MM.1S (cell line): ENCODE measurements at regions not wholly inside any gene's neighbourhood (a gene's known extent, or its start where the extent isn't known, plus 50 kb on each side); places are given as distances from the start of the nearest gene placed in this dataset.
"Not testable (repeated sequence)": the region's sequence is repeated elsewhere in the genome, so short reads cannot be mapped to it uniquely, and the experiment has no call there.

Experiments
- DNase-seq: peaks from one replicate; pipeline ENCODE4 v3.0.0-alpha.2; 2015
- H2AFZ ChIP-seq: fragments of 300-600 bp; sonication (generic); 2 replicates; pipeline ENCODE4 v1.6.0; 2016; ENCODE audit warnings: antibody characterized with exemption, low read length
- H3F3A ChIP-seq: fragments of 300-600 bp; sonication (generic); 2 replicates; pipeline ENCODE4 v1.6.1; 2016; ENCODE audit warnings: mild to moderate bottlenecking, antibody characterized with exemption, low read length, moderate library complexity, mixed read lengths; ENCODE audit not compliant: insufficient read depth
- H3K27ac ChIP-seq: fragments of 300-600 bp; sonication (generic); 2 replicates; pipeline ENCODE4 v1.5.1; 2016; ENCODE audit warnings: mild to moderate bottlenecking, low read length
- H3K27me3 ChIP-seq: fragments of 300-600 bp; sonication (generic); replicated peaks from 2 replicates; pipeline ENCODE4 v1.6.0; 2016; ENCODE audit warnings: low read length; ENCODE audit not compliant: insufficient read depth
- H3K36me3 ChIP-seq: fragments of 300-600 bp; sonication (generic); replicated peaks from 2 replicates; pipeline ENCODE4 v1.6.1; 2016; ENCODE audit warnings: mild to moderate bottlenecking, low read length, mixed read lengths; ENCODE audit not compliant: insufficient read depth
- H3K4me1 ChIP-seq: fragments of 300-600 bp; sonication (generic); 2 replicates; pipeline ENCODE4 v1.6.1; 2016; ENCODE audit warnings: low read length, mixed read lengths
- H3K4me2 ChIP-seq: fragments of 300-600 bp; sonication (generic); 2 replicates; pipeline ENCODE4 v1.6.0; 2016; ENCODE audit warnings: low read depth, low read length
- H3K4me3 ChIP-seq: fragments of 300-600 bp; sonication (generic); 2 replicates; pipeline ENCODE4 v1.5.1; 2016; ENCODE audit warnings: low read length, mixed read lengths
- H3K79me2 ChIP-seq: fragments of 300-600 bp; sonication (generic); 2 replicates; pipeline ENCODE4 v1.6.1; 2016; ENCODE audit warnings: mixed run types, low read length, mixed read lengths
- H3K9ac ChIP-seq: fragments of 300-600 bp; sonication (generic); 2 replicates; pipeline ENCODE4 v1.6.1; 2016; ENCODE audit warnings: low read length, mixed read lengths
- H3K9me2 ChIP-seq: fragments of 300-600 bp; sonication (generic); replicated peaks from 2 replicates; pipeline ENCODE4 v1.6.1; 2016; ENCODE audit warnings: mild to moderate bottlenecking, low read length, mixed read lengths; ENCODE audit not compliant: insufficient read depth
- H3K9me3 ChIP-seq: fragments of 300-600 bp; sonication (generic); replicated peaks from 2 replicates; pipeline ENCODE4 v1.6.1; 2016; ENCODE audit warnings: mild to moderate bottlenecking, low read length, mixed read lengths; ENCODE audit not compliant: insufficient read depth
- H4K20me1 ChIP-seq: fragments of 300-600 bp; sonication (generic); 2 replicates; pipeline ENCODE4 v1.6.1; 2016; ENCODE audit warnings: mild to moderate bottlenecking, low read length, moderate library complexity, mixed read lengths; ENCODE audit not compliant: insufficient read depth
- CTCF ChIP-seq: fragments of 300-600 bp; sonication (generic); IDR thresholded peaks from 2 replicates; pipeline ENCODE4 v1.5.1; 2016; ENCODE audit warnings: antibody characterized with exemption, low read length, mixed read lengths
- EZH2 ChIP-seq: fragments of 300-600 bp; sonication (generic); optimal IDR thresholded peaks from 2 replicates; pipeline ENCODE3; 2017; ENCODE audit warnings: low read depth, mild to moderate bottlenecking, antibody characterized with exemption, low read length, mixed read lengths
- EZH2phosphoT487 ChIP-seq: fragments of 300-600 bp; sonication (generic); IDR thresholded peaks from 2 replicates; pipeline ENCODE4 v1.6.1; 2018; ENCODE audit warnings: antibody characterized with exemption, low read length

GRCh38 chr15:24381103-24381502, 294.5 kb upstream of the NPAP1 start:
- H2AFZ ChIP-seq, H3K27ac ChIP-seq, H3K36me3 ChIP-seq, H3K9ac ChIP-seq, H3K27me3 ChIP-seq, H3K9me2 ChIP-seq, H3K4me3 ChIP-seq, DNase-seq, H3K79me2 ChIP-seq, H3K4me1 ChIP-seq, H3F3A ChIP-seq, H3K4me2 ChIP-seq, H4K20me1 ChIP-seq, H3K9me3 ChIP-seq: not testable (repeated sequence)

GRCh38 chr15:24385258-24385657, 290.3 kb upstream of the NPAP1 start:
- not testable (repeated sequence) for H3K4me3 ChIP-seq, H3K4me2 ChIP-seq, H3K79me2 ChIP-seq, H3K27ac ChIP-seq, H3K9me2 ChIP-seq, H3K36me3 ChIP-seq, H3K9ac ChIP-seq, H2AFZ ChIP-seq, H3K27me3 ChIP-seq, H3K9me3 ChIP-seq, H4K20me1 ChIP-seq, H3F3A ChIP-seq, H3K4me1 ChIP-seq, DNase-seq

- Histone ChIP-seq H3K79me2 (no peaks in the 10 kb centered on the region), H2AFZ (no peak overlapping the region), H3K9me2 (no peaks in the 10 kb centered on the region), H3K9ac (no peak overlapping the region), H3K4me3 (no peak overlapping the region), H3K27ac (no peak overlapping the region), H3K9me3 (no peaks in the 10 kb centered on the region), H3K27me3 (no peaks in the 10 kb centered on the region), H3K36me3 (no peaks in the 10 kb centered on the region), H3K4me1 (no peaks in the 10 kb centered on the region), H3F3A (no peaks in the 10 kb centered on the region), H3K4me2 (no peak overlapping the region), H4K20me1 (no peaks in the 10 kb centered on the region)
- DNase-seq = no peak
- TF ChIP-seq EZH2phosphoT487 (no peak), EZH2 (no peak), CTCF (no peak)
These were observed 281.3 kb upstream of the NPAP1 start for GRCh38 chr15:24394303-24394702.

- not testable (repeated sequence) for H3K36me3 ChIP-seq, H3K9me2 ChIP-seq, H3K79me2 ChIP-seq, H3K27ac ChIP-seq, H3K4me3 ChIP-seq, H2AFZ ChIP-seq, H3K9ac ChIP-seq, H3K4me2 ChIP-seq, H3K4me1 ChIP-seq, H3K9me3 ChIP-seq, H4K20me1 ChIP-seq, DNase-seq, H3K27me3 ChIP-seq, H3F3A ChIP-seq
These were observed 262.9 kb upstream of the NPAP1 start for GRCh38 chr15:24412649-24413048.

- not testable (repeated sequence) for H3K4me3 ChIP-seq, H3K4me1 ChIP-seq, H3K9ac ChIP-seq, H3F3A ChIP-seq, H3K27ac ChIP-seq, H3K9me3 ChIP-seq, H2AFZ ChIP-seq, H3K4me2 ChIP-seq, H3K27me3 ChIP-seq, H3K36me3 ChIP-seq, H3K9me2 ChIP-seq, H3K79me2 ChIP-seq, H4K20me1 ChIP-seq, DNase-seq
These were observed 249.1 kb upstream of the NPAP1 start for GRCh38 chr15:24426286-24427054.

- H3K9me3 ChIP-seq, H3K36me3 ChIP-seq, H3K27me3 ChIP-seq, H3K79me2 ChIP-seq, H3K4me2 ChIP-seq, H3K27ac ChIP-seq, H3K9ac ChIP-seq, DNase-seq, H3F3A ChIP-seq, H3K9me2 ChIP-seq, H3K4me3 ChIP-seq, H4K20me1 ChIP-seq, H3K4me1 ChIP-seq, H2AFZ ChIP-seq: not testable (repeated sequence)
These were observed 248.5 kb upstream of the NPAP1 start for GRCh38 chr15:24427055-24427400.

GRCh38 chr15:24435075-24435820, 240.3 kb upstream of the NPAP1 start:
- H3K36me3 ChIP-seq, H3K9me2 ChIP-seq, H3F3A ChIP-seq, H3K9me3 ChIP-seq, H3K4me3 ChIP-seq, H4K20me1 ChIP-seq, H3K79me2 ChIP-seq, H3K4me2 ChIP-seq, H3K27ac ChIP-seq, DNase-seq, H3K9ac ChIP-seq, H3K4me1 ChIP-seq, H2AFZ ChIP-seq, H3K27me3 ChIP-seq: not testable (repeated sequence)
